Thyroid gland (tissue), 4 donors: ENCODE measurements at regions not wholly inside any gene's neighbourhood (a gene's known extent, or its start where the extent isn't known, plus 50 kb on each side); places are given as distances from the start of the nearest gene placed in this dataset.

Experiments
- DNase-seq, 2 donors: peaks; one replicate each; pipeline ENCODE4 v3.0.0-alpha.2; 2019
- H3K27ac ChIP-seq, 3 donors: fragments of 200-600 bp; sonication (generic); 1 replicate in 2 of 3; 2 replicates in 1 of 3; pipeline ENCODE4 v1.5.1; 2016 to 2019; ENCODE audit warnings: mild to moderate bottlenecking in 1 of 3, moderate library complexity in 1 of 3
- H3K27me3 ChIP-seq: fragments of 200-600 bp; sonication (generic); one replicate; pipeline ENCODE4 v1.5.1; 2019
- H3K36me3 ChIP-seq, 2 donors: fragments of 200-600 bp; sonication (generic); one replicate each; pipeline ENCODE4 v1.5.1; 2016 to 2019
- H3K4me1 ChIP-seq, 2 donors: fragments of 200-600 bp; sonication (generic); one replicate each; pipeline ENCODE4 v1.5.1; 2017 to 2019
- H3K4me3 ChIP-seq, 3 donors: fragments of 200-600 bp; sonication (generic); replicated peaks in 1 of 3; 1 replicate in 2 of 3; 2 replicates in 1 of 3; pipeline ENCODE4 v1.5.1; 2016; ENCODE audit warnings: mild to moderate bottlenecking in 1 of 3
- H3K9me3 ChIP-seq: fragments of 200-600 bp; sonication (generic); one replicate; pipeline ENCODE4 v1.5.1; 2017
- CTCF ChIP-seq, 6 experiments: fragments of 200-600 bp in 3 of 6; fragments of 450-650 bp in 3 of 6; sonication (generic) in 3 of 6; IDR thresholded peaks; one replicate each; pipeline ENCODE4 v1.5.1; 2016 to 2019; ENCODE audit warnings: antibody characterized with exemption in 6 of 6, mild to moderate bottlenecking in 2 of 6, inconsistent platforms in 1 of 6, moderate library complexity in 1 of 6
- POLR2A ChIP-seq, 2 donors: fragments of 450-650 bp; IDR thresholded peaks; one replicate each; pipeline ENCODE4 v1.6.1; 2017; ENCODE audit warnings: antibody characterized with exemption in 2 of 2, mild to moderate bottlenecking in 2 of 2, moderate library complexity in 1 of 2
- WGBS, 2 donors: methylation state at CpG; one replicate each; pipeline ENCODE4 v1.1.5; 2017; 5-methylcytosine and 5-hydroxymethylcytosine counted together
- intact Hi-C: fragments of 100-400 bp; cut with DNase I; formaldehyde crosslinking; loops from one replicate; pipeline ENCODE4 v1.15.1; 2023

GRCh38 chr18:2143636-2144035 is 427.7 kb downstream of the METTL4 start:
- no peaks in the 10 kb centered on the region for H3K4me1 ChIP-seq
- H3K36me3 ChIP-seq = no peaks in the 10 kb centered on the region
- H3K4me3 ChIP-seq = no peak overlapping the region
- no peak overlapping the region for H3K27ac ChIP-seq
- WGBS, 2 donors = 62 to 63% methylated on average over 1 of the region's 1 CpG
- TF ChIP-seq POLR2A (IDR thresholded peaks at IDR 0.05) (no peak), CTCF (IDR thresholded peaks at IDR 0.05) (no peak)
- intact Hi-C loops = no loop called here
- no peaks in the 10 kb centered on the region for H3K9me3 ChIP-seq
- no peak for DNase-seq
- no peaks in the 10 kb centered on the region for H3K27me3 ChIP-seq

GRCh38 chr18:2144811-2145210 is 426.5 kb downstream of the METTL4 start:
- Histone ChIP-seq H3K27me3 (no peaks in the 10 kb centered on the region), H3K36me3 (no peaks in the 10 kb centered on the region), H3K4me3 (no peak overlapping the region), H3K9me3 (no peaks in the 10 kb centered on the region), H3K27ac (no peak overlapping the region), H3K4me1 (no peaks in the 10 kb centered on the region)
- TF ChIP-seq CTCF (IDR thresholded peaks at IDR 0.05) (no peak), POLR2A (IDR thresholded peaks at IDR 0.05) (no peak)
- no peak for DNase-seq
- intact Hi-C loops = no loop called here
- 72 to 74% methylated on average over 3 of the region's 3 CpGs for WGBS, 2 donors

- WGBS, 2 donors = 60 to 72% methylated on average over 2 of the region's 2 CpGs
- Histone ChIP-seq H3K36me3 (no peaks in the 10 kb centered on the region), H3K9me3 (no peaks in the 10 kb centered on the region), H3K4me1 (no peaks in the 10 kb centered on the region), H3K27ac (no peak overlapping the region), H3K4me3 (no peak overlapping the region), H3K27me3 (no peaks in the 10 kb centered on the region)
- intact Hi-C loops = no loop called here
- DNase-seq = no peak
- TF ChIP-seq CTCF (IDR thresholded peaks at IDR 0.05) (no peak), POLR2A (IDR thresholded peaks at IDR 0.05) (no peak)
These were observed 425.2 kb downstream of the METTL4 start for GRCh38 chr18:2146092-2146491.

GRCh38 chr18:2146754-2147153 is 424.6 kb downstream of the METTL4 start:
- intact Hi-C loops = no loop called here
- Histone ChIP-seq H3K27ac (no peak overlapping the region), H3K4me1 (no peaks in the 10 kb centered on the region), H3K27me3 (no peaks in the 10 kb centered on the region), H3K4me3 (no peak overlapping the region), H3K36me3 (no peaks in the 10 kb centered on the region), H3K9me3 (no peaks in the 10 kb centered on the region)
- no peak for TF ChIP-seq CTCF (IDR thresholded peaks at IDR 0.05)
- no peak for TF ChIP-seq POLR2A (IDR thresholded peaks at IDR 0.05)
- DNase-seq = no peak
- WGBS, 2 donors = 82 to 90% methylated on average over 2 of the region's 2 CpGs

- no peaks in the 10 kb centered on the region for H3K36me3 ChIP-seq
- no peaks in the 10 kb centered on the region for H3K4me1 ChIP-seq
- H3K4me3 ChIP-seq = no peak overlapping the region
- DNase-seq = peak in 1 of 2 donors; percentile 1
- H3K27ac ChIP-seq = no peak overlapping the region
- H3K27me3 ChIP-seq = no peaks in the 10 kb centered on the region
- intact Hi-C loops = no loop called here
- WGBS, 2 donors = 71 to 78% methylated on average over 8 of the region's 8 CpGs
- no peaks in the 10 kb centered on the region for H3K9me3 ChIP-seq
- TF ChIP-seq CTCF (IDR thresholded peaks at IDR 0.05) (no peak), POLR2A (IDR thresholded peaks at IDR 0.05) (no peak)
These were observed 423.7 kb downstream of the METTL4 start for GRCh38 chr18:2147476-2148230.
